Keratinocyte (primary cell): ENCODE measurements at regions not wholly inside any gene's neighbourhood (a gene's known extent, or its start where the extent isn't known, plus 50 kb on each side); places are given as distances from the start of the nearest gene placed in this dataset.

ENCODE experiments used
- CTCF ChIP-seq, 3 experiments: IDR thresholded peaks in 1 of 3; conservative IDR thresholded peaks in 1 of 3; optimal IDR thresholded peaks in 1 of 3; 2 replicates in 2 of 3; 3 replicates in 1 of 3; pipeline versions ENCODE3 to v1.5.1; 2011; ENCODE audit warnings: low read length in 3 of 3, mild to moderate bottlenecking in 3 of 3, moderate library complexity in 2 of 3, control low read depth in 1 of 3, inconsistent platforms in 1 of 3; ENCODE audit not compliant: insufficient read depth in 2 of 3; ENCODE audit errors: extremely low read depth in 1 of 3
- EZH2 ChIP-seq: IDR thresholded peaks from one replicate; pipeline ENCODE4 v1.6.1; 2012; ENCODE audit warnings: inconsistent platforms, mild to moderate bottlenecking, low read length, moderate library complexity

DNA sequence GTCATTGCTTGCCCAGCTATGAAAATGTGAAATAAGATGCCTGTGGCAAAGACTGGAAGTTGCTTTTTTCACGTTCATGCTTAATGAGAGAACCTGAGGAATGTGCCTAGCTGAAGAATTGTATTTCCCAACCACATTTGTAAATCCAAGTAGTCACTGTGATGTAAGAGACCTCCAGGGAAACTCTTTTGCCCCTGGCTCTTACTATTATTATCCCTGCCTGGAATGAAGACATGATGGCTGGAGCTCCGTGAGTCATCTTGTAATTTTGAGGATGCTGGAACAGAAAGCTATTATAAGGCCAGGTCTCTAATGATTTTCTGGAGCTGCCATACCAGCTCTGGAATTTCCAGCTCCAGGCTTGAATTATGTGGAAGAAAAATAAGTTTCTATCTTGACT lies 894.3 kb downstream of the DIAPH3 start:
- no peak for TF ChIP-seq CTCF (optimal IDR thresholded peaks at IDR 0.05 in 1 of 3, IDR thresholded peaks at IDR 0.05 in 1 of 3, conservative IDR thresholded peaks at IDR 0.05 in 1 of 3; ENCODE audit: extremely low read depth in 1 of 3, insufficient read depth in 2 of 3, low read length in 3 of 3)
- TF ChIP-seq EZH2: no peak
